HG03565 (cell line): ENCODE measurements at regions not wholly inside any gene's neighbourhood (a gene's known extent, or its start where the extent isn't known, plus 50 kb on each side); places are given as distances from the start of the nearest gene placed in this dataset.
A peak's percentile ranks its signal among the peaks of the same experiment; 100 is the strongest.

ENCODE experiments used
- ATAC-seq: cut with Tn5 transposase; IDR thresholded peaks from one replicate; pipeline ENCODE4 v1.9.1; 2021; ENCODE audit warnings: mild to moderate bottlenecking, moderate library complexity; ENCODE audit not compliant: unreplicated experiment

- no peak for ATAC-seq
These were observed 258.5 kb upstream of the E2F7 start for GRCh38 chr12:77323788-77324415.

GRCh38 chr12:77319166-77319565, 253.8 kb upstream of the E2F7 start:
- ATAC-seq, result no peak

GRCh38 chr12:77315407-77315806, 250.0 kb upstream of the E2F7 start:
- no peak for ATAC-seq

- no peak for ATAC-seq
These were observed 249.1 kb upstream of the E2F7 start for GRCh38 chr12:77314378-77315052.

GRCh38 chr12:77308056-77308455, 242.7 kb upstream of the E2F7 start:
- ATAC-seq, result no peak

GRCh38 chr12:77300811-77301210, 235.4 kb upstream of the E2F7 start:
- ATAC-seq, result no peak

- ATAC-seq, result peak; percentile 38
These were observed 234.7 kb upstream of the E2F7 start for GRCh38 chr12:77299910-77300669.

- no peak for ATAC-seq
These were observed 233.6 kb upstream of the E2F7 start for GRCh38 chr12:77299001-77299400.

- no peak for ATAC-seq
These were observed 228.6 kb upstream of the E2F7 start for GRCh38 chr12:77294016-77294415.

GRCh38 chr12:77274926-77275325, 209.6 kb upstream of the E2F7 start:
- ATAC-seq, result no peak

GRCh38 chr12:77273898-77274297, 208.5 kb upstream of the E2F7 start:
- ATAC-seq, result no peak

GRCh38 chr12:77256956-77257355, 191.6 kb upstream of the E2F7 start:
- ATAC-seq, result no peak

- ATAC-seq, result no peak
These were observed 188.0 kb upstream of the E2F7 start for GRCh38 chr12:77253321-77253720.

- no peak for ATAC-seq
These were observed 186.4 kb upstream of the E2F7 start for GRCh38 chr12:77251799-77252198.

GRCh38 chr12:77249892-77250291, 184.5 kb upstream of the E2F7 start:
- no peak for ATAC-seq

GRCh38 chr12:77248036-77248435, 182.7 kb upstream of the E2F7 start:
- no peak for ATAC-seq

GRCh38 chr12:77247542-77247941, 182.2 kb upstream of the E2F7 start:
- no peak for ATAC-seq

- no peak for ATAC-seq
These were observed 178.0 kb upstream of the E2F7 start for GRCh38 chr12:77243345-77243744.

GRCh38 chr12:77239617-77240016, 174.2 kb upstream of the E2F7 start:
- ATAC-seq, result no peak

GRCh38 chr12:77238335-77238734, 173.0 kb upstream of the E2F7 start:
- ATAC-seq, result no peak

- ATAC-seq, result no peak
These were observed 172.5 kb upstream of the E2F7 start for GRCh38 chr12:77237896-77238295.

GRCh38 chr12:77236066-77236465, 170.7 kb upstream of the E2F7 start:
- ATAC-seq, result no peak
